ENCODE measurements at regions not wholly inside any gene's neighbourhood (a gene's known extent, or its start where the extent isn't known, plus 50 kb on each side); places are given as distances from the start of the nearest gene placed in this dataset.

DNA sequence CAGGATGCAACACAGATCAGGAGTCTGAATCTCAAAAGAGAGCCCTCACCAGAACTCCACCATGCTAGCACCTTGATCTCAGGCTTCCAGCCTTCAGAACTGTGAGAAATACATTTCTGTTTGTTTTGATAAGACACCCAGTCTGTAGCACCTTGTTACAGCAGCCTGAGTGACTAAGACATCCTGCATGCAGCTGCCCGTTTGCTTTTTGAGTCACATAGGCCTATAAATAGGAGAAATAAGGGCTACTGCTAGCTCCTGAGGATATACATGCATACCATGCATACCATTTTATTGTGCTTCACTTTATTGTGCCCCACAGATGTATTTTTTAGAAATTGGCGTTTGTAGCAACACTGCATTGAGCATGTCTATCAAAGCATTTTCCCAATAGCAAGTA is 337.8 kb downstream of the CDH2 start:
- DNase-seq (ENCODE audit: extremely low spot score, unreplicated experiment) = no peak
- TF ChIP-seq, protein P1, sequence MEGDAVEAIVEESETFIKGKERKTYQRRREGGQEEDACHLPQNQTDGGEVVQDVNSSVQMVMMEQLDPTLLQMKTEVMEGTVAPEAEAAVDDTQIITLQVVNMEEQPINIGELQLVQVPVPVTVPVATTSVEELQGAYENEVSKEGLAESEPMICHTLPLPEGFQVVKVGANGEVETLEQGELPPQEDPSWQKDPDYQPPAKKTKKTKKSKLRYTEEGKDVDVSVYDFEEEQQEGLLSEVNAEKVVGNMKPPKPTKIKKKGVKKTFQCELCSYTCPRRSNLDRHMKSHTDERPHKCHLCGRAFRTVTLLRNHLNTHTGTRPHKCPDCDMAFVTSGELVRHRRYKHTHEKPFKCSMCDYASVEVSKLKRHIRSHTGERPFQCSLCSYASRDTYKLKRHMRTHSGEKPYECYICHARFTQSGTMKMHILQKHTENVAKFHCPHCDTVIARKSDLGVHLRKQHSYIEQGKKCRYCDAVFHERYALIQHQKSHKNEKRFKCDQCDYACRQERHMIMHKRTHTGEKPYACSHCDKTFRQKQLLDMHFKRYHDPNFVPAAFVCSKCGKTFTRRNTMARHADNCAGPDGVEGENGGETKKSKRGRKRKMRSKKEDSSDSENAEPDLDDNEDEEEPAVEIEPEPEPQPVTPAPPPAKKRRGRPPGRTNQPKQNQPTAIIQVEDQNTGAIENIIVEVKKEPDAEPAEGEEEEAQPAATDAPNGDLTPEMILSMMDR (IDR thresholded peaks at IDR 0.05) = no peak

GRCh38 chr18:27838225-27838624 is 338.7 kb downstream of the CDH2 start:
- TF ChIP-seq, protein P1 (IDR thresholded peaks at IDR 0.05) = no peak
- Mint-ChIP-seq H3K27me3 (ENCODE audit: unreplicated experiment) (no peaks in the 10 kb centered on the region), H3K4me1 (ENCODE audit: unreplicated experiment) (peaks cover 18% of the 10 kb centered on the region), H3K36me3 (ENCODE audit: unreplicated experiment) (no peaks in the 10 kb centered on the region), H3K9me3 (ENCODE audit: unreplicated experiment) (peaks cover 4% of the 10 kb centered on the region), H3K27ac (ENCODE audit: unreplicated experiment) (no peak overlapping the region), H3K4me3 (ENCODE audit: unreplicated experiment) (no peak overlapping the region)
- DNase-seq (ENCODE audit: extremely low spot score, unreplicated experiment) = no peak

More for the DNA sequence above, 337.8 kb downstream of the CDH2 start:
- Mint-ChIP-seq H3K27ac (ENCODE audit: unreplicated experiment) (peak overlapping the region; percentile 9), H3K36me3 (ENCODE audit: unreplicated experiment) (no peaks in the 10 kb centered on the region), H3K4me1 (ENCODE audit: unreplicated experiment) (peaks cover 27% of the 10 kb centered on the region), H3K4me3 (ENCODE audit: unreplicated experiment) (no peak overlapping the region), H3K27me3 (ENCODE audit: unreplicated experiment) (no peaks in the 10 kb centered on the region), H3K9me3 (ENCODE audit: unreplicated experiment) (peaks cover 4% of the 10 kb centered on the region)

- Mint-ChIP-seq H3K9me3 (ENCODE audit: unreplicated experiment) (no peaks in the 10 kb centered on the region), H3K4me3 (ENCODE audit: unreplicated experiment) (no peak overlapping the region), H3K27ac (ENCODE audit: unreplicated experiment) (no peak overlapping the region), H3K36me3 (ENCODE audit: unreplicated experiment) (no peaks in the 10 kb centered on the region), H3K27me3 (ENCODE audit: unreplicated experiment) (no peaks in the 10 kb centered on the region), H3K4me1 (ENCODE audit: unreplicated experiment) (no peaks in the 10 kb centered on the region)
- no peak for DNase-seq (ENCODE audit: extremely low spot score, unreplicated experiment)
- TF ChIP-seq, protein P1 (IDR thresholded peaks at IDR 0.05) = no peak
These were observed 350.8 kb downstream of the CDH2 start for GRCh38 chr18:27826101-27826500.

GRCh38 chr18:27825689-27826088 is 351.2 kb downstream of the CDH2 start:
- Mint-ChIP-seq H3K4me3 (ENCODE audit: unreplicated experiment) (no peak overlapping the region), H3K27ac (ENCODE audit: unreplicated experiment) (no peak overlapping the region), H3K9me3 (ENCODE audit: unreplicated experiment) (no peaks in the 10 kb centered on the region), H3K27me3 (ENCODE audit: unreplicated experiment) (no peaks in the 10 kb centered on the region), H3K4me1 (ENCODE audit: unreplicated experiment) (no peaks in the 10 kb centered on the region), H3K36me3 (ENCODE audit: unreplicated experiment) (no peaks in the 10 kb centered on the region)
- no peak for DNase-seq (ENCODE audit: extremely low spot score, unreplicated experiment)
- TF ChIP-seq, protein P1 (IDR thresholded peaks at IDR 0.05) = no peak

DNA sequence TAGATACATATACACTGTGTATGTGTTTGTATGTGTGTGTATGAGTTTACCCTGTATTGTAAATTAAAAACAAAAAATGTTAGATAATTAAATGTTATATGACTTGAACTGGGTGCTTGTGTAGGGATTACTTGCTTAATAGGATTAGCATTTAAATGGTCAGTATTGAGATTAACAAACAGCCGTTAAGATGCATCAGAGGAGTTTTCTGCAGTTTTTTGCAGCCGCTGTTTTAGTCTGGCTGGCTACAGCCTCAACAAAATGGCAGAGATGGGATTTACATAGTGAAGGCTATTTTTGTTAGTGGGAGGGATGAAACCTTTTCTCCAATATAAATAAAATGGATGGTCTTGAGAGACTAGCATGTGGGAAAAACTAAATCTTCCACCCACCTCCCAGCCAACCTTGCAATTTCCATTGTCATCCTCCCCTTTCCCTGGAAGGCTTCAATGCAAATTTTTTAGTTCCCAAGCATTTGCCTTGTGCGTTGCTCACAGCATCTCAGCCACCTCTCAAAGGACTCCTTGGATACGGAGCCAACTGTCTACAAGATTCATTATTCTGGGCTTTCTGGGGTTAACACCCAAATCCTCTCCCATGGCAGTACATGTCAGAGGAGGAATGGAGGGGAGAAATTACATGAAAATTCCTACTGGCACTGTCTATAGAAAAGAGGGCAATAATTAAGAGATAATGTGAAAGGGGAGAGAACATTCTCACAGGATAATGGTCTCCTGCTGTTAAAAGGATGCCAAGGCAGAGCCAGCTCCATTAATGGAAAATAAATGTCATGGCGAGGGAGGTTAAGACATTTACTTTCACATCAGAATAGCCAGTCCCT is 351.9 kb downstream of the CDH2 start:
- Mint-ChIP-seq H3K4me1 (ENCODE audit: unreplicated experiment) (no peaks in the 10 kb centered on the region), H3K9me3 (ENCODE audit: unreplicated experiment) (no peaks in the 10 kb centered on the region), H3K36me3 (ENCODE audit: unreplicated experiment) (no peaks in the 10 kb centered on the region), H3K4me3 (ENCODE audit: unreplicated experiment) (no peak overlapping the region), H3K27ac (ENCODE audit: unreplicated experiment) (no peak overlapping the region), H3K27me3 (ENCODE audit: unreplicated experiment) (no peaks in the 10 kb centered on the region)
- DNase-seq (ENCODE audit: extremely low spot score, unreplicated experiment) = no peak
- TF ChIP-seq, protein P1 (IDR thresholded peaks at IDR 0.05) = no peak

All from osteocyte (in vitro differentiated cells).